22Rv1 (cell line): ENCODE measurements at regions not wholly inside any gene's neighbourhood (a gene's known extent, or its start where the extent isn't known, plus 50 kb on each side); places are given as distances from the start of the nearest gene placed in this dataset.

Experiments
- ZFX ChIP-seq: fragments of 450-650 bp; IDR thresholded peaks from 2 replicates; pipeline ENCODE4 v1.6.1; 2017; ENCODE audit warnings: antibody characterized with exemption, borderline replicate concordance
- TF ChIP-seq, protein P1 (sequence below): fragments of 450-650 bp; IDR thresholded peaks from 2 replicates; pipeline ENCODE4 v1.5.1; 2017; ENCODE audit warnings: mild to moderate bottlenecking

DNA sequence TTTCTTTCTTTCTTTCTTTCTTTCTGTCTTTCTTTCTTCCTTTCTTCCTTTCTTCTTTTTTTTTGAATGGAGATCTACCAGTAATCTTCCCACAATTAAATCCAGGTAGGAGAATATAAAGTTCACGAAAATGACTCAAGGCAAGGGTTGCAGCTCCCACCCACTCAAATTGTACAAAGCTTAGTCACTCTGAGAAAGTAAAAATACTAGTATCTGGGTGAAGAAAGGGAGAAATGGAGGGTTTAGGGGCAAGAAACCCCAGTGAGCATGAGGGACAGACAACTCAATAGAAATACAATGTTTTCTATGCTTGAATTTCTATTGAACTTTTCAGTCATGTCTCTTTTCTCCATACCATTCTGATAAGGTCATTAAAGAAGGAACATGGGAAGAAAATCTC, 200.8 kb downstream of the GATA3 start:
- TF ChIP-seq, protein P1, sequence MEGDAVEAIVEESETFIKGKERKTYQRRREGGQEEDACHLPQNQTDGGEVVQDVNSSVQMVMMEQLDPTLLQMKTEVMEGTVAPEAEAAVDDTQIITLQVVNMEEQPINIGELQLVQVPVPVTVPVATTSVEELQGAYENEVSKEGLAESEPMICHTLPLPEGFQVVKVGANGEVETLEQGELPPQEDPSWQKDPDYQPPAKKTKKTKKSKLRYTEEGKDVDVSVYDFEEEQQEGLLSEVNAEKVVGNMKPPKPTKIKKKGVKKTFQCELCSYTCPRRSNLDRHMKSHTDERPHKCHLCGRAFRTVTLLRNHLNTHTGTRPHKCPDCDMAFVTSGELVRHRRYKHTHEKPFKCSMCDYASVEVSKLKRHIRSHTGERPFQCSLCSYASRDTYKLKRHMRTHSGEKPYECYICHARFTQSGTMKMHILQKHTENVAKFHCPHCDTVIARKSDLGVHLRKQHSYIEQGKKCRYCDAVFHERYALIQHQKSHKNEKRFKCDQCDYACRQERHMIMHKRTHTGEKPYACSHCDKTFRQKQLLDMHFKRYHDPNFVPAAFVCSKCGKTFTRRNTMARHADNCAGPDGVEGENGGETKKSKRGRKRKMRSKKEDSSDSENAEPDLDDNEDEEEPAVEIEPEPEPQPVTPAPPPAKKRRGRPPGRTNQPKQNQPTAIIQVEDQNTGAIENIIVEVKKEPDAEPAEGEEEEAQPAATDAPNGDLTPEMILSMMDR = no peak
- TF ChIP-seq ZFX = no peak
